ENCODE measurements at regions not wholly inside any gene's neighbourhood (a gene's known extent, or its start where the extent isn't known, plus 50 kb on each side); places are given as distances from the start of the nearest gene placed in this dataset.

- no peak for DNase-seq (ENCODE audit: extremely low spot score)
- WGBS, result 11% methylated on average over 12 of the region's 12 CpGs
Observed at GRCh38 chr1:25006770-25007169, 76.7 kb upstream of the RUNX3 start.

DNA sequence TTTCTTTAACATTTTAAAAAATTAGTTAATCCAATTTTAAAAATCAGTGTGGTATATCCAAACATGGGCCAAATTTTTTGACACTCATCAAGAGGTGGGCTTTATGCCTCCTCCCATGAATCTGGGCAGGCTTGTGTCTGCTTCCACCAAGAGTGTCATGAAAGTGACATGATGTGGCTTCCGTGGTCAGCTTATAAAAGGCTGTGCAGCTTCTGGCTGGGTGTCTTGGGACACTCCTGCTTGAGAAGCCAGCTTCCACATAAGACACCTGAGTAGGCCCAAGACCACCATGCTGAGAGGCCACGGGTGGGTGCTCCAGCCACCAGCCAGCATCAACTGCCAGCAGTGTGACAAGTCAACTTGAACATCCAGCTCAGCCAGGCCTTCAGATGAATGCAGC lies 74.3 kb upstream of the RUNX3 start:
- Histone ChIP-seq H3K9me3 (no peaks in the 10 kb centered on the region), H3K27me3 (peaks cover 0 to 44% (median 0%) of the 10 kb centered on the region in 4 donors), H3K4me3 (no peak overlapping the region), H3K27ac (replicated peaks in 1 of 4) (no peak overlapping the region), H3K4me1 (peaks cover 0 to 13% (median 6%) of the 10 kb centered on the region in 4 donors), H3K36me3 (no peaks in the 10 kb centered on the region)
- intact Hi-C loops (cut with DNase I), result no loop called here
- WGBS, result 72% methylated on average over 2 of the region's 2 CpGs
- TF ChIP-seq EP300 (IDR thresholded peaks at IDR 0.05) (no peak), POLR2AphosphoS5 (IDR thresholded peaks at IDR 0.05) (no peak), POLR2A (IDR thresholded peaks at IDR 0.05; ENCODE audit: low read depth) (no peak), CTCF (IDR thresholded peaks at IDR 0.05) (no peak)
- DNase-seq (ENCODE audit: extremely low spot score), result no peak

More at GRCh38 chr1:25006770-25007169, 76.7 kb upstream of the RUNX3 start:
- intact Hi-C loops (cut with DNase I), result no loop called here
- Histone ChIP-seq H3K27ac (replicated peaks in 1 of 4) (no peak overlapping the region), H3K4me1 (peaks cover 0 to 13% (median 6%) of the 10 kb centered on the region in 4 donors), H3K36me3 (no peaks in the 10 kb centered on the region), H3K27me3 (peaks cover 0 to 53% (median 0%) of the 10 kb centered on the region in 4 donors), H3K4me3 (no peak overlapping the region), H3K9me3 (no peaks in the 10 kb centered on the region)
- TF ChIP-seq CTCF (IDR thresholded peaks at IDR 0.05) (no peak), POLR2A (IDR thresholded peaks at IDR 0.05; ENCODE audit: low read depth) (no peak), EP300 (IDR thresholded peaks at IDR 0.05) (no peak), POLR2AphosphoS5 (IDR thresholded peaks at IDR 0.05) (no peak)

- no peaks in the 10 kb centered on the region for H3K36me3 ChIP-seq
- H3K4me1 ChIP-seq, result peaks cover 0 to 13% (median 6%) of the 10 kb centered on the region in 4 donors
- 83% methylated on average over 6 of the region's 7 CpGs for WGBS
- no peak overlapping the region for H3K4me3 ChIP-seq
- H3K9me3 ChIP-seq, result no peaks in the 10 kb centered on the region
- no peak for DNase-seq (ENCODE audit: extremely low spot score)
- peaks cover 0 to 37% (median 0%) of the 10 kb centered on the region in 4 donors for H3K27me3 ChIP-seq
- intact Hi-C loops (cut with DNase I), result no loop called here
- no peak overlapping the region for H3K27ac ChIP-seq (replicated peaks in 1 of 4)
- TF ChIP-seq CTCF (IDR thresholded peaks at IDR 0.05), result no peak
- TF ChIP-seq EP300 (IDR thresholded peaks at IDR 0.05), result no peak
- no peak for TF ChIP-seq POLR2AphosphoS5 (IDR thresholded peaks at IDR 0.05)
Observed at GRCh38 chr1:25003457-25004190, 73.5 kb upstream of the RUNX3 start.

DNA sequence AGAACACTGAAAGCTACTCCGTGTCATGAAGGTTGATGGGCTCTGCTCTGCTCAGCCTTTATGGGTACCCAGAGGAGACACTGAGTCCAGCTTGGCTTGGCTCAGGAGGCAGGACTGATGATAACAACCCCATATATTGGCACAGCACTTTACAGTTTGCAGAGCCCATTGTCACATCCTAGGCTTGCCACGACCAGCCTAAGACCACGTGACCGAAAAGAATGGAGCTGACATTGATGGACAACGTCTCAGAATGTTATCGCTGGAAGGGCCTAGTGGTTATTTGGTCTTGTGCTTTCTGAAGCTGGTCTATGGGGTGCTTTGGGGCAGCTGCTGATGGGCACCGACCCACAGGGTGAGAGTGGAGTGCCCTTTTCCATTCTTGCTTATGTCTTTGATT lies 72.9 kb upstream of the RUNX3 start:
- TF ChIP-seq POLR2A (IDR thresholded peaks at IDR 0.05; ENCODE audit: low read depth) (no peak), CTCF (IDR thresholded peaks at IDR 0.05) (no peak), POLR2AphosphoS5 (IDR thresholded peaks at IDR 0.05) (no peak), EP300 (IDR thresholded peaks at IDR 0.05) (no peak)
- Histone ChIP-seq H3K9me3 (no peaks in the 10 kb centered on the region), H3K36me3 (no peaks in the 10 kb centered on the region), H3K4me3 (no peak overlapping the region), H3K27me3 (peaks cover 0 to 32% (median 0%) of the 10 kb centered on the region in 4 donors), H3K27ac (replicated peaks in 1 of 4) (no peak overlapping the region), H3K4me1 (peaks cover 0 to 13% (median 6%) of the 10 kb centered on the region in 4 donors)
- 71% methylated on average over 7 of the region's 7 CpGs for WGBS
- no peak for DNase-seq (ENCODE audit: extremely low spot score)
- intact Hi-C loops (cut with DNase I), result no loop called here
